Stimulated activated CD8-positive, alpha-beta memory T cell treated with anti-CD3 and anti-CD28 coated beads, Interleukin-4, amount 100 ng/mL, for 4 hours (primary cell): ENCODE measurements at regions not wholly inside any gene's neighbourhood (a gene's known extent, or its start where the extent isn't known, plus 50 kb on each side); places are given as distances from the start of the nearest gene placed in this dataset.
"Not testable (repeated sequence)": the region's sequence is repeated elsewhere in the genome, so short reads cannot be mapped to it uniquely, and the experiment has no call there.

Experiments
- DNase-seq, 2 donors: peaks; one replicate each; pipeline ENCODE4 v3.0.0-alpha.2; 2020; ENCODE audit warnings: low read depth in 2 of 2, low spot score in 1 of 2

DNA sequence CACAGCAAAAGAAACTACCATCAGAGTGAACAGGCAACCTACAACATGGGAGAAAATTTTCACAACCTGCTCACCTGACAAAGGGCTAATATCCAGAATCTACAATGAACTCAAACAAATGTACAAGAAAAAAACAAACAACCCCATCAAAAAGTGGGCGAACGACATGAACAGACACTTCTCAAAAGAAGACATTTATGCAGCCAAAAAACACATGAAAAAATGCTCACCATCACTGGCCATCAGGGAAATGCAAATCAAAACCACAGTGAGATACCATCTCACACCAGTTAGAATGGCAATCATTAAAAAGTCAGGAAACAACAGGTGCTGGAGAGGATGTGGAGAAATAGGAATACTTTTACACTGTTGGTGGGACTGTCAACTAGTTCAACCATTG is 207.8 kb downstream of the USP6NL start:
- not testable (repeated sequence) for DNase-seq

DNA sequence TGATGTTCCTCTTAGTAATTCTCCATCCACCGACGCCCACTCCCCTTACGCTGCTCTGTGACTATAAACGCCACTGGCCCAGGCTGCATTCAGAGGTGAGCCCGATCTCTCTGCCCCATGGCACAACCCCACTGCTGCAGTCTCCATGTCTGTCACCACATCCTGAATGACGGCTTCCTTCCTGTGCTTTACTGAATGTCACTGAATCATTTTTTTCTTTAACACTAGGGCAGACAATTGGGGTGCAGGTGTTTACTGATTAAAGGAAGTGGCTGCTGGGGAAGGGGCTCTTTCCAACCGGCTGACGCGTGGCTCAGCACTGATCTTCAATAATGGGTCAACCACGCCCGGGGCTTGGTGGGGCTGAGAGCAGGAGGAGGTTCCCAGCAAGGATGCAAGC is 208.3 kb downstream of the USP6NL start:
- peak; percentile 33 to 45 for DNase-seq

DNA sequence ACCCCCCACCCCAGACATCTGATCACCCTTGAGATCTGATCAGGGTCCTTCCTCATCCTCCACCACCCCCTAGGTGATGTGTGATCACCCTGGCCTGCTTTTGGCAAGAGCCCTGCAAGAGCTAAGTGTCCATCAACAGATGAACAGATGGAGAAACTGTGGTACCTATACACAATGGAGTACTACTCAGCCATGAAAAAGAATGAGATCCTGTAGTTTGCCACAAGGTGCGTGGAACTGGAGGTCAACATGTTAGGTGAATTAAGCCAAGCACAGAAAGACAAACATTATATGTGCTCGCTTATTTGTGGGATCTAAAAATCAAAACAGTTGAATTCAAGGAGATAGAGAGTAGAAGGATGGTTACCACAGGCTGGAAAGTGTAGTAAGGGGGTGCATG is 209.1 kb downstream of the USP6NL start:
- no peak for DNase-seq

DNA sequence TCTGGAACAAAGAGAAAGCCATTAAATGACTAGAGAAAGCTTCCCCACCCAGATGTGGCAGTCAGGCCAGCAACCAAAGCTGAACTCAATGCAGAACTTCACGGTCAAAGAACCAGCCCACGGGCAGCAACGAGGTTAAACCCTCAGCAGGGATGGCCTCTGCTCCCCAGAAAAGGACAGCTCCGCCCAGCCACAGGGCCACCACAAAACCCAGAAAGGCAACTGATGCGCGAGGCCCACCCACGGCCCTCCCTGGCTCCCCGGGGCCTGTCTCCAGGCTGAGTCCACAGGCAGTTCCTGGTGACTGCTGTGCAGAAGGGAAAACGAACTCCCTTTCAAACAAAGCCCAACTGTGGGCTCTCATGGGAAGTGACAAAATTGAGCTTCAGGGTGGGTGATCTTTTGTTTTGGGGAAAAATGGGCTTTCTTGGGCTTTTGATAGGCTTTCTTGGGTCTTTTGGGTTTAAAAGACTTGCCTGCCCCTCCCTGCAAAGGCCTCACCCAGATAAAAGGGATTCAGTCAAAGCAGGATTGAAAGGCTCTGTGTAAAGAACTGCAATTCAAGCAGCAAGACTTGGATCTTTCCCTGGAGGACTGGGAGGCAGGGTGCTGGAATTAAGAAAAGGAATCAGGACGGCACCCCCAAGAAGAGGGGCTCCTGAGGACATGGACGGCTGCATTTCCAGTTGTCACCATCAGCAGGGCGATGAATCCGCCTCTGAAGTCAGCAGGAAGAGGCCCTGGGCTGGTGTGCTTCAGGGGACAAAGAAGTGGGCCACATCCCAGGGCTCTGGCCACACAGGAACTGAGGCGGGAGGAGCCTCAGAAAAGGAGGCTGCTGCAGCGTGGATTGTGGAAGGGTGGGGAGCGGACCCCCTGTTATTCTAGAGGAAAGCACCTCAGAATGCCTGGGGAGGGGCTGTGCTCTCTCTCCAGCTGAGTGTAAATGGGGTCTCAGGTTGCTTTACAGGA is 209.9 kb downstream of the USP6NL start:
- DNase-seq = no peak

DNA sequence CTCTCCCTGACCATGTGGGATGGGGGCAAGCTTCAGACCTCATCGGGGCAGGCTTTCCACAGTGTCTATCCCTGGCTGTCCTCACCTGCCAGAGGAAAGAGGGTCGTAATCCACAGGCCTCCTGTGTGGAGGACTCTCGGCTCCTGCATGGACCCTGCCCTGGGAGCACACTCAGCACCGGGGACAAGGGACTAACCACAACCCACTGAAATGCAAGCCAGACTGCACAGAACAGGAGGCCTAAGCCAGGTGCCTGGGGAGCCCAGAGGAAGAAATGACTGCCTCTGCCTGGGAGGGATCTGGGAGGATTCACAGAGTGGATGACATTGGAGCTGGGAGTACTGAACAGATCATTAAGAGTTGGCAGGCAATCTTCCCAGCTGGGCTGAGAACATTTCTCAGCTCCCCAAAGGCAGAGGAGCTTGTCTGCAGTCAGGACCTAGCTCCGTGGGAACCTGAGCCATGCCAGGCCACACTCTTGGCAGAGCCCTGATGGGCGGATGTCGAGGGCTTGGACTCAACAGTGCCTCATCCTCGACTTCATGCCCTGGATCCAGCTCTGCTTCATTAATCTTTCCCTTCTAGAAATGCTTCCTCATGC is 213.4 kb downstream of the USP6NL start:
- DNase-seq = no peak

DNA sequence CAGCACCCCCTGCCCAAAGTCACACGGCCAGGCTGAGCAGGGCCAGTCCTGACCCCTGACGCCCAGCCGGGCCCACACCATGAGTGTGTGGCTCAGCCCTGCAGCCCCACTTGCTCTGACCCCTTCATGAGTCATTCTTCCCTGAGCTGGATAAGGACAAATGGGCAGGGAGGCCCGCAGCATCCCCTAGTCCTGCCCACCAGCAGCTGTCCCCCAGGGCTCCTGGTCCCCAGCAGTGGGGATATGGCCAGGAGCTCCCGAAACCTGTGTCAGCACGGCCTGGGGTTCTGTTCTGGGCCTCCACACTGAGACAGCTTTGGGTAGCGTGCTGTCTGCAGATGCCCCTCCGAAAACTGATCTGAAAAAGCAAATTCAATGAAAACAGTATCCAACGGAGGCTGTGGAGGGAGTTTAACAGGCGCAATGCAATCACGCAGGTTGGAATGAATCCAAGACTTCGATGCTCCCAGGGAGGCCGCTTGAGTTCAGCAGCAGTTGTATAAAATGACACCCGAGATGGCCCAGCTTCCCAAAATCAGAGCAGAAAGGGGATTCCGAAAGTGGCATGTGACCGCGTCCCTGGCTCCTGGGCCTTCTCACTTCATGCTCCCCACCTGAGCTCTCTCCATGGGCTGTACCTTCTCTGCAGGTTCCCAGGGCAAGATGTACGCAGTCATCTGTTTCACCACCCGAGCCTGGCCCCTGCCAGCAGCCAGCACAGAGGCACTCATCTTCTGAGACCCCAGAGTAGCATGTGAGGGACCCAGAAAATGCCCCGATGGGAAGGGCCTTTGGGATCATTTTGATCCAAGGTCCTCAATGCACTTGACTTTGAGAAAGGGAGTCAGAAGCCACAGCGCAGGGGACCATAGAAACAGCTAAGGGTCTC is 214.1 kb downstream of the USP6NL start:
- no peak for DNase-seq

DNA sequence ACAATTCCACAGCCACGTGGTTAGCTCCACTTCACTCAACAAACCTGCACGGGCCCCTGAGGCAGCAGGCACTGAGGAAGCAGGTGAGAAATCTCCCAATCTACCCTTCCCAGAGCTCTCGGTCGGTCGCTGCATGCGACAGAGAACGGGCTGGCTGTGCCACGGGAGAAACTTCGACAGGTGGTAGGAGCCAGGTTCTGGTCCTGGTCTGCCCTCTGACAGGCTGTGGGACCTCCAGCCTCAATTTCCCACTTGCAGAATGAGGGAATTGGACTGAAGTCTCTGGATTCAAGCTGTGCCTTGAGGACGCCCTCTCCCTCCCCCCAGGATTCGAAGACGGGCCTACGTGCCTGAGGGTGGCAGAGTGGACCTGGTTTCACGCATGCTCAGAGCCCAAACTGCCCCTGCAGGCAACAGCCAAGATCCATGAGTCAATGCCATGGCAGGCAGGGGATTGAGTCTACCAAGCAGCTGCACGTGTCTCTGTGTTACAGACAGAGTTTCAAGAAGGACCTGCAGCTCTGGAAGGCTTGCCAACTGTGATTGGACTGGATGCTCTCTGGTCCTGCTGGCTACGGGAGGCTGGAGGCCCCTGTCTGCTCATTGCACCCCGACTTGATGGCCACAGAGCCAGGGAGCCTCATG is 215.0 kb downstream of the USP6NL start:
- no peak for DNase-seq

DNA sequence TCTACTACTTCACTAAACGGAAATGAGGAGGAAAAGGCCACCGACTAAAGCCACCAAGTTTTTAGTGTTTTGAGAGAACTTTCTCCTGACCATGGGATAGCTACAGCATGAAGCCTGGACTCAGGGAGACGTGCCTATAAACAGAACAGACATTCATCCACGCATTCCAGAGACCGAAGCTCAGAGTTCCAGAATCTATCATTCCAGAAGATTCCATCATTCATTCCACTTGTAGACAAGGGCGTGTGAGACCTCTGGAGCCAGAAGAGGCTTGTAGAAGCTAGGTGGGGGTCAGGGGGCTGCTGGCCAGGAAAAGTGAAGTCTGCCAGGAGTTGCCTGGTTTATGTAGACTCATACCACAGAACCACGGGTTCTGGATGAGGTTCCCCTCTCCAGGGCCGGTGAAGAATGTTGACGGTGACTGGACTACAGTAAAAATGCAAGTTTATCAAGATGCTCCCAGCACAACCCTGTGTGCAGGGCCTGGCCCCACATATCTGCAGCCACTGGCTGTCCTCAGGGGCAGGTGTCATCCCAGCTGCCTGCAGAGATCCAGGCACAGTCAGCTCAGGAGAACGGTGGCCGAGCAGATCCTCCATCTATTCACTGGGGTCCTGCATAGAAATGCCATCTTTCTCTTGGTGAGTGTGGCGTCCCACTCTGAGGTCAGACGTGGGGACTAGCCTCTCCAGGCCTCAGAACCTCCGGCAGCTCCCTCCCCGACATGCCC is 215.7 kb downstream of the USP6NL start:
- DNase-seq = no peak

DNA sequence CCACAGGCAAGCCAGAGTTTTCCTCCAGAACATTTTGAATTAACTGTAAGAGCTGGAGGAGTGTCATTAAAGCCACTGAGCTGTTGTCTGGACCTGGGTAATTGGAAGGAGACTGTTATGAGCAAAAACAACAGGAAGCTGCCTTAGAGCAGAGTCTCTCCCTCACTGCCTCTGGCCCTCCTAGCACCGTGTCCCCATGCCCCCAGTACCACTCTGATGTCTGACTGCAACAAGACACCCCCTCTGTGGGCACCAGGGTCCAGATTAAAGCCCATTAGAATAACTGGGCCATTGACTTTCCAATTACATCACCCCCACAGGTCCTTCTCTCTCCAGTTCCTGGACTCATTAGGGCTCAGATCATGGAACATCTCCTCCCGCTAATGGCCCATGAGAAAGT is 216.3 kb downstream of the USP6NL start:
- no peak for DNase-seq

DNA sequence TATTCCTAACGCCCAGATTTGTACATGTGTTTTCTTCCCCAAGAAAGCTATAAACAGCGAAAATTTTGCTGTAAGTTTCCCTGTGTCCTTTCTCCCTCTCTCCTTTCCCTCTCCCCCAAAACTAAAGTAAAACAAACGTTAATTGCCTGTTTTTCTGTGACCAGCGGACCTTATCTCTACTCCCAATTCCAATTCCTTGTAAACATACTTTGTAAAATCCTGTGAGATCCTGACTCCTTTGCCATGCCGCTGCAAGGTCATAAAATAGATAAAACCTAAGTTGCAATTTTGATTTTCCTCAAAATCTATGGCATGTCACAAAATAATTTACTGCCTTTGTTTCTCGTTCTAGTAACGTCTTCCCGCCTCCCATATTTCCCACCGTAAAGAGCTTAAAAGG is 217.6 kb downstream of the USP6NL start:
- no peak for DNase-seq

DNA sequence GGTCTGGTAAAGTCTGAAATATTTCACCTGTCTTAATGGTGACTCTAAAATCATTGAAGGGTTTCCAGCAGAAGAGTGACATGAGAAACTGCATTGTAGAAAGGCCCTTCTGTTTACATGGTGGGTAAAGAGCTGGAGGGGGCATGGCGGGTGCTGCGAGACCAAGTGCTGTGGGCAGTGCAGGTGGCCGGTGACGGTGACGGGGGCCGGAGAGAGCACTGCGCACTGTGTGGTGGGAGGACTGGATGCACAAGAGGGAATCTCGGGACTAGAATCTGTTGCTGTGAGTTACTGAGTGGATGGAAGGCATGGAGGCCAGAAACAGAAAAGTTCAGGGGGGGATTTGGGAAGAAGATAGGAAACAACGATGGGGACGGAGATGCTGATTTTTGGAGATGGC is 218.7 kb downstream of the USP6NL start:
- DNase-seq = no peak

DNA sequence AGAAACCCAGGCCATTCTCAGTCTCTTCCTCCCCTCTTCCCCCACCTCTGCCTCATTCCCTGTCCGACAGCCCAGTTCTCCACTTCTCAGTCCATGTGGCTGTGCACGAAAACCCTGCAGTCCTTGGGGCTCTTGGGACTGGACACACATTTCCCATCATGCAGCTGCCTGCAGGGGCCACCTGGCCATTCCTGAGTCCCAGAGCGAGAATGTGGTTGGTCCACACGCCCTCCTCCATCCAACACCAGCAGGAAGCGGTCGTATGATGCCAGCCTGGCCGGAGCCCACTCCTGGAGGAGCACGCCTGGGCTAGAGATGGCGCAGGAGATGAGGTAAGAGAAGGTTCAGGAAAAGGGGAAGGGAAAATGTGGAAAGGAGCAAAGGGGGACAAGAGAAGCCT is 222.5 kb downstream of the USP6NL start:
- DNase-seq = no peak

DNA sequence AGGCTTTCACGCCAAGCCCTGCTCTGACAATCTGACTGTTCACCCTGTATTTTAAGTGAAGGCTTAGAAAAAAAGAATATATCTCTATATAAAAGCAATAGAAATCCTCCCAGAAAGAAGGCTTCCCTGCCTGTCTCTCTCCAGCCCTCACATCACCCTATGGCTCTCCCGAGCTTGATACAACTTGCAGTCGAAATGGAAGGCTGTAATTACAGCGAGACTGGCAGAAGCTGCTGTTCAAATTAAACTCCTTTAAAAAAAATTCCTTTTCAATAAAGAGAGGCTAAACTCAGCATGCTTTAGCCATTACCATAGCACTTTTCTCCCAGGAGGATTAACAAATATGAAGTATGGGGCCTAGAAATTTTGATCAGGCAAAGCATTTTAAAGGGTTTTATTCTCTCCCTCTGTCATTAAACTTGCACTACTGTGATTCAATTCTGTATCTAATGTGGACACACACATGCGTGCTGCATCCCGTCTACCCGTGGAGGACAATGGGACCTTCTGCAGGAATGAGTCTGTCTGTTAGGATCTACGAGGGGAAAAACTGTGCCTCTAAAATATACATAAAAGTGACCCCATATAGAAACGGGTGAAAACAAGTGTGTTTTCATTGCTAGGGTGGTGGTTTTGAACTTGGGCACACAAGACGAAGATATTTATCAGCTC is 223.8 kb downstream of the USP6NL start:
- DNase-seq = no peak

DNA sequence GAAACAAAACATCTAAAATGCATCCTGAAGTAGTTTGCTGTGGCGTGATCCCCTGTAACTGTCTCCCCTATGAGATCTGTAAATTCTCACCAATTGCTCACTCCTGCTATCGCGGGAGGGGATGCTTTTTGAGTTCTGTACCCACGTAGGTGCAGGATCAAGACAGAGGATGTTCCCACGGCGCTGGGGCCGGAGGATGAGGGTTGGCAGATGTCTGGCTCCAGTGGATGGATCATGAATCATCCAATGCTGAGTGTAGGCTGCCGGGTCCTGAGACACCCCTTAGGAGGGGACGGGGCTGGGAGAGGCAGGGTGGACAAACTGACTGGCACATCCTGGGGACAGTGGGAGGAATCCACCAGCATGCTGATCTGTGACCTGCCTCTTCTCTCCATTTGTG is 224.4 kb downstream of the USP6NL start:
- no peak for DNase-seq
